ENCODE measurements at regions not wholly inside any gene's neighbourhood (a gene's known extent, or its start where the extent isn't known, plus 50 kb on each side); places are given as distances from the start of the nearest gene placed in this dataset.

- DNase-seq (no peak), ATAC-seq (no peak)
- H3K4me1 ChIP-seq: no peaks in the 10 kb centered on the region
- H3K27me3 ChIP-seq: no peaks in the 10 kb centered on the region
- no peak overlapping the region for H3K27ac ChIP-seq
- intact Hi-C loops (cut with DNase I): no loop called here
- no peaks in the 10 kb centered on the region for H3K36me3 ChIP-seq
- TF ChIP-seq CTCF (IDR thresholded peaks at IDR 0.05): no peak
- peaks cover 4% of the 10 kb centered on the region for H3K9me3 ChIP-seq
- H3K4me3 ChIP-seq: no peak overlapping the region
These were observed 125.1 kb downstream of the GAS1 start for GRCh38 chr9:86822006-86822801.

- TF ChIP-seq CTCF (IDR thresholded peaks at IDR 0.05): no peak
- no peaks in the 10 kb centered on the region for H3K4me1 ChIP-seq
- no peaks in the 10 kb centered on the region for H3K36me3 ChIP-seq
- ATAC-seq (no peak), DNase-seq (no peak)
- H3K4me3 ChIP-seq: no peak overlapping the region
- H3K27ac ChIP-seq: no peak overlapping the region
- peaks cover 4% of the 10 kb centered on the region for H3K9me3 ChIP-seq
- intact Hi-C loops (cut with DNase I): no loop called here
- no peaks in the 10 kb centered on the region for H3K27me3 ChIP-seq
These were observed 126.1 kb downstream of the GAS1 start for GRCh38 chr9:86821006-86821845.

- ATAC-seq: no peak
These were observed 127.8 kb downstream of the GAS1 start for GRCh38 chr9:86819552-86819951.

GRCh38 chr9:86818636-86819035, 128.7 kb downstream of the GAS1 start:
- H3K4me1 ChIP-seq: no peaks in the 10 kb centered on the region
- no peak for TF ChIP-seq CTCF (IDR thresholded peaks at IDR 0.05)
- peaks cover 5% of the 10 kb centered on the region for H3K27me3 ChIP-seq
- ATAC-seq (no peak), DNase-seq (no peak)
- intact Hi-C loops (cut with DNase I): no loop called here
- H3K4me3 ChIP-seq: no peak overlapping the region
- H3K36me3 ChIP-seq: no peaks in the 10 kb centered on the region
- no peak overlapping the region for H3K27ac ChIP-seq
- H3K9me3 ChIP-seq: peaks cover 4% of the 10 kb centered on the region

More at GRCh38 chr9:86819552-86819951, 127.8 kb downstream of the GAS1 start:
- Histone ChIP-seq H3K4me3 (no peak overlapping the region), H3K36me3 (no peaks in the 10 kb centered on the region), H3K27me3 (no peaks in the 10 kb centered on the region), H3K27ac (no peak overlapping the region), H3K9me3 (peaks cover 4% of the 10 kb centered on the region), H3K4me1 (no peaks in the 10 kb centered on the region)
- intact Hi-C loops (cut with DNase I): no loop called here
- no peak for DNase-seq
- no peak for TF ChIP-seq CTCF (IDR thresholded peaks at IDR 0.05)

GRCh38 chr9:86816868-86817267, 130.4 kb downstream of the GAS1 start:
- DNase-seq (no peak), ATAC-seq (no peak)

More at GRCh38 chr9:86816868-86817267, 130.4 kb downstream of the GAS1 start:
- H3K4me1 ChIP-seq: no peaks in the 10 kb centered on the region
- H3K27ac ChIP-seq: no peak overlapping the region
- TF ChIP-seq CTCF (IDR thresholded peaks at IDR 0.05): no peak
- no peaks in the 10 kb centered on the region for H3K36me3 ChIP-seq
- peaks cover 5% of the 10 kb centered on the region for H3K27me3 ChIP-seq
- no peak overlapping the region for H3K4me3 ChIP-seq
- intact Hi-C loops (cut with DNase I): no loop called here
- H3K9me3 ChIP-seq: peaks cover 4% of the 10 kb centered on the region

Measured in upper lobe of right lung (tissue), 1 donor.